ENCODE measurements at regions not wholly inside any gene's neighbourhood (a gene's known extent, or its start where the extent isn't known, plus 50 kb on each side); places are given as distances from the start of the nearest gene placed in this dataset.

GRCh38 chr16:86126891-86127290, 227.9 kb downstream of the IRF8 start:
- TF ChIP-seq CTCF (IDR thresholded peaks at IDR 0.05; ENCODE audit: poor library complexity, severe bottlenecking) = no peak
- H3K9me3 ChIP-seq (ENCODE audit: severe bottlenecking) = no peaks in the 10 kb centered on the region
- no peak for ATAC-seq (ENCODE audit: low read depth)
- DNase-seq (ENCODE audit: low spot score) = no peak
- H3K4me3 ChIP-seq (ENCODE audit: severe bottlenecking) = no peak overlapping the region
- H3K36me3 ChIP-seq (ENCODE audit: low read depth) = no peaks in the 10 kb centered on the region
- H3K27ac ChIP-seq (ENCODE audit: poor library complexity, severe bottlenecking) = no peak overlapping the region
- H3K4me1 ChIP-seq (ENCODE audit: insufficient read depth, poor library complexity, severe bottlenecking) = no peaks in the 10 kb centered on the region
- peaks cover 59% of the 10 kb centered on the region for H3K27me3 ChIP-seq (ENCODE audit: insufficient read depth, poor library complexity, severe bottlenecking)

- no peak for DNase-seq (ENCODE audit: low spot score)
- TF ChIP-seq CTCF (IDR thresholded peaks at IDR 0.05; ENCODE audit: poor library complexity, severe bottlenecking) = no peak
These were observed 228.4 kb downstream of the IRF8 start for GRCh38 chr16:86127366-86127765.

GRCh38 chr16:86128246-86128645, 229.3 kb downstream of the IRF8 start:
- Histone ChIP-seq H3K27ac (ENCODE audit: poor library complexity, severe bottlenecking) (no peak overlapping the region), H3K4me3 (ENCODE audit: severe bottlenecking) (no peak overlapping the region), H3K4me1 (ENCODE audit: insufficient read depth, poor library complexity, severe bottlenecking) (no peaks in the 10 kb centered on the region), H3K9me3 (ENCODE audit: severe bottlenecking) (no peaks in the 10 kb centered on the region), H3K36me3 (ENCODE audit: low read depth) (no peaks in the 10 kb centered on the region), H3K27me3 (ENCODE audit: insufficient read depth, poor library complexity, severe bottlenecking) (peaks cover 45% of the 10 kb centered on the region)
- ATAC-seq (ENCODE audit: low read depth) (no peak), DNase-seq (ENCODE audit: low spot score) (no peak)
- TF ChIP-seq CTCF (IDR thresholded peaks at IDR 0.05; ENCODE audit: poor library complexity, severe bottlenecking) = no peak

More at GRCh38 chr16:86127366-86127765, 228.4 kb downstream of the IRF8 start:
- no peak overlapping the region for H3K4me3 ChIP-seq (ENCODE audit: severe bottlenecking)
- no peak overlapping the region for H3K27ac ChIP-seq (ENCODE audit: poor library complexity, severe bottlenecking)
- no peaks in the 10 kb centered on the region for H3K9me3 ChIP-seq (ENCODE audit: severe bottlenecking)
- no peaks in the 10 kb centered on the region for H3K4me1 ChIP-seq (ENCODE audit: insufficient read depth, poor library complexity, severe bottlenecking)
- H3K27me3 ChIP-seq (ENCODE audit: insufficient read depth, poor library complexity, severe bottlenecking) = peaks cover 54% of the 10 kb centered on the region
- no peaks in the 10 kb centered on the region for H3K36me3 ChIP-seq (ENCODE audit: low read depth)
- no peak for ATAC-seq (ENCODE audit: low read depth)

- H3K27ac ChIP-seq (ENCODE audit: poor library complexity, severe bottlenecking) = no peak overlapping the region
- no peaks in the 10 kb centered on the region for H3K9me3 ChIP-seq (ENCODE audit: severe bottlenecking)
- peaks cover 34% of the 10 kb centered on the region for H3K27me3 ChIP-seq (ENCODE audit: insufficient read depth, poor library complexity, severe bottlenecking)
- H3K4me1 ChIP-seq (ENCODE audit: insufficient read depth, poor library complexity, severe bottlenecking) = no peaks in the 10 kb centered on the region
- H3K36me3 ChIP-seq (ENCODE audit: low read depth) = no peaks in the 10 kb centered on the region
- no peak overlapping the region for H3K4me3 ChIP-seq (ENCODE audit: severe bottlenecking)
- no peak for TF ChIP-seq CTCF (IDR thresholded peaks at IDR 0.05; ENCODE audit: poor library complexity, severe bottlenecking)
- DNase-seq (ENCODE audit: low spot score) = no peak
- ATAC-seq (ENCODE audit: low read depth) = no peak
These were observed 230.6 kb downstream of the IRF8 start for GRCh38 chr16:86129541-86129940.

GRCh38 chr16:86133377-86133776, 234.4 kb downstream of the IRF8 start:
- no peak for DNase-seq (ENCODE audit: low spot score)
- TF ChIP-seq CTCF (IDR thresholded peaks at IDR 0.05; ENCODE audit: poor library complexity, severe bottlenecking) = no peak
- Histone ChIP-seq H3K9me3 (ENCODE audit: severe bottlenecking) (no peaks in the 10 kb centered on the region), H3K27ac (ENCODE audit: poor library complexity, severe bottlenecking) (no peak overlapping the region), H3K36me3 (ENCODE audit: low read depth) (no peaks in the 10 kb centered on the region), H3K4me3 (ENCODE audit: severe bottlenecking) (no peak overlapping the region), H3K27me3 (ENCODE audit: insufficient read depth, poor library complexity, severe bottlenecking) (peaks cover 28% of the 10 kb centered on the region), H3K4me1 (ENCODE audit: insufficient read depth, poor library complexity, severe bottlenecking) (no peaks in the 10 kb centered on the region)
- no peak for ATAC-seq (ENCODE audit: low read depth)
